ENCODE measurements at regions not wholly inside any gene's neighbourhood (a gene's known extent, or its start where the extent isn't known, plus 50 kb on each side); places are given as distances from the start of the nearest gene placed in this dataset.

GRCh38 chrX:22594766-22595165 lies 322.1 kb downstream of the CBLL2 start:
- no peak for TF ChIP-seq ZNF510 (tag by site-specific recombination; IDR thresholded peaks at IDR 0.05; ENCODE audit: insufficient replicate concordance)
- no peak for TF ChIP-seq ZNF416 (tag by site-specific recombination; IDR thresholded peaks at IDR 0.05)
- no peak for TF ChIP-seq CTCF (tag by site-specific recombination; IDR thresholded peaks at IDR 0.05)
- TF ChIP-seq ZNF843 (tag by site-specific recombination; IDR thresholded peaks at IDR 0.05), result no peak
- no peak for TF ChIP-seq ZBTB7A (tag by site-specific recombination; IDR thresholded peaks at IDR 0.05; ENCODE audit: low read depth)
- TF ChIP-seq ZNF239 (tag by site-specific recombination; IDR thresholded peaks at IDR 0.05), result no peak
- TF ChIP-seq REST (tag by site-specific recombination; IDR thresholded peaks at IDR 0.05), result no peak

Measured in HEK293 (cell line).